OCI-LY3 (cell line): ENCODE measurements at regions not wholly inside any gene's neighbourhood (a gene's known extent, or its start where the extent isn't known, plus 50 kb on each side); places are given as distances from the start of the nearest gene placed in this dataset.
"Not testable (repeated sequence)": the region's sequence is repeated elsewhere in the genome, so short reads cannot be mapped to it uniquely, and the experiment has no call there.

Source experiments
- H2AFZ ChIP-seq: fragments of 200-600, 300-600 bp; shearing (Covaris generic); 2 replicates; pipeline ENCODE4 v1.6.0; 2014; ENCODE audit warnings: antibody characterized with exemption, low read depth, low read length
- H3K27ac ChIP-seq: fragments of 200-600, 300-600 bp; sonication (generic); 2 replicates; pipeline ENCODE4 v1.5.1; 2014; ENCODE audit warnings: mild to moderate bottlenecking, low read length, moderate library complexity, mixed read lengths
- H3K27me3 ChIP-seq: fragments of 200-600, 300-600 bp; sonication (generic); 2 replicates; pipeline ENCODE4 v1.6.1; 2014; ENCODE audit warnings: low read depth, low read length, mixed read lengths
- H3K36me3 ChIP-seq: fragments of 200-600, 300-600 bp; sonication (generic); replicated peaks from 2 replicates; pipeline ENCODE3; 2014; ENCODE audit warnings: low read depth, low read length, mixed read lengths
- H3K4me1 ChIP-seq: fragments of 300-600, 200-600 bp; sonication (generic); 2 replicates; pipeline ENCODE4 v1.6.1; 2014; ENCODE audit warnings: low read length, mixed read lengths
- H3K4me2 ChIP-seq: fragments of 200-600, 300-600 bp; sonication (generic); 2 replicates; pipeline ENCODE4 v1.6.1; 2014; ENCODE audit warnings: low read length, mixed read lengths
- H3K4me3 ChIP-seq: fragments of 300-600, 200-600 bp; sonication (generic); 2 replicates; pipeline ENCODE4 v1.5.1; 2014; ENCODE audit warnings: antibody characterized with exemption, mild to moderate bottlenecking, low read length, moderate library complexity
- H3K79me2 ChIP-seq: fragments of 300-600, 200-600 bp; shearing (Covaris generic); 2 replicates; pipeline ENCODE4 v1.6.1; 2014; ENCODE audit warnings: mild to moderate bottlenecking, low read length, mixed read lengths
- H3K9ac ChIP-seq: fragments of 300-600, 200-600 bp; shearing (Covaris generic); 2 replicates; pipeline ENCODE4 v1.6.0; 2014; ENCODE audit warnings: mild to moderate bottlenecking, low read length, moderate library complexity
- H3K9me3 ChIP-seq: fragments of 200-600, 300-600 bp; shearing (Covaris generic); 2 replicates; pipeline ENCODE4 v1.6.1; 2014; ENCODE audit warnings: low read length, mixed read lengths; ENCODE audit not compliant: insufficient read depth
- H4K20me1 ChIP-seq: fragments of 200-600, 300-600 bp; sonication (generic); 2 replicates; pipeline ENCODE4 v1.6.1; 2016; ENCODE audit warnings: low read length, mixed read lengths; ENCODE audit not compliant: insufficient read depth
- EZH2phosphoT487 ChIP-seq: fragments of 200-600 bp; shearing (Covaris generic); IDR thresholded peaks from 2 replicates; pipeline ENCODE4 v1.6.1; 2018; ENCODE audit warnings: antibody characterized with exemption, mixed run types, low read depth
- TF ChIP-seq, protein P1 (sequence below): fragments of 200-600, 300-600 bp; sonication (generic); IDR thresholded peaks from 2 replicates; pipeline ENCODE4 v1.5.1; 2014; ENCODE audit warnings: antibody characterized with exemption, low read length, low read depth

GRCh38 chr10:117454502-117454901 lies 79.3 kb upstream of the PDZD8 start:
- no peak overlapping the region for H3K4me2 ChIP-seq
- no peaks in the 10 kb centered on the region for H4K20me1 ChIP-seq
- H3K9ac ChIP-seq: no peak overlapping the region
- H3K79me2 ChIP-seq: no peaks in the 10 kb centered on the region
- H3K27me3 ChIP-seq: no peaks in the 10 kb centered on the region
- H3K4me3 ChIP-seq: no peak overlapping the region
- H3K27ac ChIP-seq: no peak overlapping the region
- no peaks in the 10 kb centered on the region for H3K4me1 ChIP-seq
- H2AFZ ChIP-seq: no peak overlapping the region
- no peak for TF ChIP-seq EZH2phosphoT487
- TF ChIP-seq, protein P1, sequence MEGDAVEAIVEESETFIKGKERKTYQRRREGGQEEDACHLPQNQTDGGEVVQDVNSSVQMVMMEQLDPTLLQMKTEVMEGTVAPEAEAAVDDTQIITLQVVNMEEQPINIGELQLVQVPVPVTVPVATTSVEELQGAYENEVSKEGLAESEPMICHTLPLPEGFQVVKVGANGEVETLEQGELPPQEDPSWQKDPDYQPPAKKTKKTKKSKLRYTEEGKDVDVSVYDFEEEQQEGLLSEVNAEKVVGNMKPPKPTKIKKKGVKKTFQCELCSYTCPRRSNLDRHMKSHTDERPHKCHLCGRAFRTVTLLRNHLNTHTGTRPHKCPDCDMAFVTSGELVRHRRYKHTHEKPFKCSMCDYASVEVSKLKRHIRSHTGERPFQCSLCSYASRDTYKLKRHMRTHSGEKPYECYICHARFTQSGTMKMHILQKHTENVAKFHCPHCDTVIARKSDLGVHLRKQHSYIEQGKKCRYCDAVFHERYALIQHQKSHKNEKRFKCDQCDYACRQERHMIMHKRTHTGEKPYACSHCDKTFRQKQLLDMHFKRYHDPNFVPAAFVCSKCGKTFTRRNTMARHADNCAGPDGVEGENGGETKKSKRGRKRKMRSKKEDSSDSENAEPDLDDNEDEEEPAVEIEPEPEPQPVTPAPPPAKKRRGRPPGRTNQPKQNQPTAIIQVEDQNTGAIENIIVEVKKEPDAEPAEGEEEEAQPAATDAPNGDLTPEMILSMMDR: no peak
- no peaks in the 10 kb centered on the region for H3K36me3 ChIP-seq
- H3K9me3 ChIP-seq: no peaks in the 10 kb centered on the region

DNA sequence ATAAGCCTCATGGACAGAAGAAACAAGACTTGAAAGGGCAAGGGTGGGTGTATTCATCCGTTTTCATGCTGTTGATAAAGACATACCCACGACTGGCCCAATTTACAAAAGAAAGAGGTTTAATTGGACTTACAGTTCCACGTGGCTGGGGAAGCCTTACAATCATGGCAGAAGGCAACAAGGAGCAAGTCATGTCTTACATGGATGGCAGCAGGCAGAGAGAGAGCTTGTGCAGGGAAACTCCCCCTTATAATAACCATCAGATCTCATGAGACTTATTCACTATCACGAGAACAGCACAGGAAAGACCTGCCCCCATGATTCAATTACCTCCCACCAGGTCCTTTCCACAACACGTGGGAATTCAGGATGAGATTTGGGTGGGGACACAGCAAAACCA lies 78.2 kb upstream of the PDZD8 start:
- not testable (repeated sequence) for H4K20me1 ChIP-seq, H3K36me3 ChIP-seq, H3K9me3 ChIP-seq, H3K9ac ChIP-seq, H3K4me2 ChIP-seq, H2AFZ ChIP-seq, H3K4me3 ChIP-seq, H3K27me3 ChIP-seq, H3K27ac ChIP-seq, H3K79me2 ChIP-seq, H3K4me1 ChIP-seq

DNA sequence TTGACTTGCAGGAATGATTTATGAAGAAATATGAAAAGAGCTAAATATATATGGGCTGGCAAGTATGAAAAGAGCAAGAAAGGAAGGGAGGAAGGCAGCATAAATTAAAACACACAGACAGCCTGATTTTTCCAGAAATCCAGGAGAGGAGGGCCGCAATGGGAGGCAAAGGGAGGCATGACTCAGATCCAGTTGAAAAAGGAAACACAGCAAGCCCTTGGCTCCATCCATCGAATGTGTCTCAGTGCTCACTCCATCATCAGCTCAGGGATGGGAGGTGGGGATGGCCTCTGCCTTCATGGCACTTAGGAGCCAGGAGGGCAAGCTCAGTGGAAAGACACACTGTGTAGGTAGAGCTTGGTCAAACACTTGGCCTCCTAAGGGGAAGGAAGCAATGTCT lies 75.7 kb upstream of the PDZD8 start:
- Histone ChIP-seq H3K36me3 (no peaks in the 10 kb centered on the region), H2AFZ (no peak overlapping the region), H3K27me3 (no peaks in the 10 kb centered on the region), H3K4me1 (no peaks in the 10 kb centered on the region), H3K79me2 (no peaks in the 10 kb centered on the region), H3K9me3 (no peaks in the 10 kb centered on the region), H3K4me3 (no peak overlapping the region), H3K9ac (no peak overlapping the region), H4K20me1 (no peaks in the 10 kb centered on the region), H3K27ac (no peak overlapping the region), H3K4me2 (no peak overlapping the region)
- TF ChIP-seq, protein P1: no peak
- TF ChIP-seq EZH2phosphoT487: no peak

DNA sequence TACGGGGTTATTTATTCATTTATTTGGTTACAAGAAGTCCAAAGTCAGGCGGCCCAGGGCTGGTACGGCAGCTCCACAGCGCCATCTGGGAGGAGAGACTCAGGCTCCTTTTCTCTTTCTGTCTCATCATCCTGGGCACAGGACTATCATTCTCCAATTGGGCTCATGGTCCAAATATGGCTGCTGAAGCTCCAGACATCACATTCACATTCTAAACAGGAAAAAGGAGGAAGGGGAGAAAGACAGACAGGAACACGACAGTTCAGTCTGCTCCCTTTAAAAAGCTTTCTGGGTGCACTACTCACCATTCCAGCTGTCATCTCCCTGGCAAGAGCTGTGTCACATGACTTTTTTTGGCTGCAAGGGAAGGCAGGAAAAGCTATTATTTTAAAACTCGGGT lies 74.4 kb upstream of the PDZD8 start:
- no peaks in the 10 kb centered on the region for H3K27me3 ChIP-seq
- H3K36me3 ChIP-seq: no peaks in the 10 kb centered on the region
- H3K4me2 ChIP-seq: no peak overlapping the region
- H2AFZ ChIP-seq: no peak overlapping the region
- no peaks in the 10 kb centered on the region for H4K20me1 ChIP-seq
- no peaks in the 10 kb centered on the region for H3K4me1 ChIP-seq
- TF ChIP-seq, protein P1: no peak
- no peak for TF ChIP-seq EZH2phosphoT487
- H3K9me3 ChIP-seq: no peaks in the 10 kb centered on the region
- no peak overlapping the region for H3K9ac ChIP-seq
- H3K79me2 ChIP-seq: no peaks in the 10 kb centered on the region
- no peak overlapping the region for H3K27ac ChIP-seq
- no peak overlapping the region for H3K4me3 ChIP-seq

GRCh38 chr10:117448802-117449201 lies 73.6 kb upstream of the PDZD8 start:
- no peaks in the 10 kb centered on the region for H3K27me3 ChIP-seq

More at GRCh38 chr10:117448802-117449201, 73.6 kb upstream of the PDZD8 start:
- Histone ChIP-seq H3K79me2 (no peaks in the 10 kb centered on the region), H2AFZ (no peak overlapping the region), H3K27ac (no peak overlapping the region), H3K9ac (no peak overlapping the region), H4K20me1 (no peaks in the 10 kb centered on the region), H3K9me3 (no peaks in the 10 kb centered on the region), H3K4me3 (no peak overlapping the region), H3K4me1 (no peaks in the 10 kb centered on the region), H3K4me2 (no peak overlapping the region), H3K36me3 (no peaks in the 10 kb centered on the region)
- TF ChIP-seq, protein P1: no peak
- no peak for TF ChIP-seq EZH2phosphoT487
